Neural cell (in vitro differentiated cells): ENCODE measurements at regions not wholly inside any gene's neighbourhood (a gene's known extent, or its start where the extent isn't known, plus 50 kb on each side); places are given as distances from the start of the nearest gene placed in this dataset.

Experiments
- H2AFZ ChIP-seq: fragments of 200-600, 300-800 bp; sonication (generic), shearing (Covaris generic); 2 replicates; pipeline ENCODE4 v1.6.0; 2014; ENCODE audit warnings: low read depth, mild to moderate bottlenecking, antibody characterized with exemption, low read length, moderate library complexity
- H3F3A ChIP-seq: fragments of 200-600 bp; shearing (Covaris generic); 2 replicates; pipeline ENCODE4 v1.6.1; 2016; ENCODE audit warnings: mild to moderate bottlenecking, moderate library complexity, mixed read lengths, antibody characterized with exemption, low read length; ENCODE audit not compliant: insufficient read depth, poor library complexity, severe bottlenecking
- H3K27ac ChIP-seq: fragments of 200-600, 300-800 bp; sonication (generic), shearing (Covaris generic); 2 replicates; pipeline ENCODE4 v1.5.1; 2014; ENCODE audit warnings: mild to moderate bottlenecking, low read length, moderate library complexity
- H3K27me3 ChIP-seq: fragments of 300-800, 200-600 bp; sonication (generic), shearing (Covaris generic); 2 replicates; pipeline ENCODE4 v1.6.0; 2014; ENCODE audit warnings: mild to moderate bottlenecking, low read depth, low read length, moderate library complexity; ENCODE audit not compliant: insufficient read depth
- H3K36me3 ChIP-seq: fragments of 300-800, 200-600 bp; sonication (generic), shearing (Covaris generic); 2 replicates; pipeline ENCODE4 v1.5.1; 2014; ENCODE audit warnings: mild to moderate bottlenecking, antibody characterized with exemption, low read length, moderate library complexity; ENCODE audit not compliant: insufficient read depth
- H3K4me2 ChIP-seq: fragments of 300-800, 200-600 bp; sonication (generic), shearing (Covaris generic); 2 replicates; pipeline ENCODE4 v1.6.0; 2014; ENCODE audit warnings: mild to moderate bottlenecking, low read length
- H3K4me3 ChIP-seq: fragments of 300-800, 200-600 bp; sonication (generic), shearing (Covaris generic); 2 replicates; pipeline ENCODE4 v1.5.1; 2014; ENCODE audit warnings: mild to moderate bottlenecking, low read length, moderate library complexity
- H3K79me2 ChIP-seq: fragments of 200-600 bp; shearing (Covaris generic); replicated peaks from 2 replicates; pipeline ENCODE4 v1.6.0; 2014; ENCODE audit warnings: mild to moderate bottlenecking, low read length, moderate library complexity; ENCODE audit not compliant: insufficient read depth
- H3K9ac ChIP-seq: fragments of 300-800, 200-600 bp; sonication (generic), shearing (Covaris generic); 2 replicates; pipeline ENCODE4 v1.6.1; 2016; ENCODE audit warnings: mild to moderate bottlenecking, low read length, mixed read lengths
- H3K9me2 ChIP-seq: fragments of 200-600 bp; shearing (Covaris generic); 2 replicates; pipeline ENCODE4 v1.6.1; 2016; ENCODE audit warnings: mild to moderate bottlenecking, low read length, mixed read lengths; ENCODE audit not compliant: insufficient read depth
- H3K9me3 ChIP-seq: fragments of 200-600, 300-800 bp; sonication (generic), shearing (Covaris generic); 2 replicates; pipeline ENCODE4 v1.6.1; 2016; ENCODE audit warnings: mild to moderate bottlenecking, mixed run types, low read length, moderate library complexity, mixed read lengths
- H4K20me1 ChIP-seq: fragments of 200-600 bp; shearing (Covaris generic); 2 replicates; pipeline ENCODE4 v1.6.1; 2016; ENCODE audit warnings: mild to moderate bottlenecking, mixed run types; ENCODE audit not compliant: insufficient read depth
- EP300 ChIP-seq: fragments of 450-650 bp; conservative IDR thresholded peaks from 2 replicates; pipeline ENCODE4 v1.6.1; 2014; ENCODE audit warnings: antibody characterized with exemption, mild to moderate bottlenecking, moderate library complexity; ENCODE audit not compliant: poor library complexity, severe bottlenecking
- EZH2 ChIP-seq: fragments of 200-600, 300-800 bp; shearing (Covaris generic), sonication (generic); IDR thresholded peaks from 2 replicates; pipeline ENCODE4 v1.6.1; 2014; ENCODE audit warnings: antibody characterized with exemption, low read length, borderline replicate concordance, mild to moderate bottlenecking; ENCODE audit not compliant: insufficient read depth, poor library complexity, severe bottlenecking
- MXI1 ChIP-seq: fragments of 450-650 bp; conservative IDR thresholded peaks from 2 replicates; pipeline ENCODE4 v1.6.1; 2014; ENCODE audit warnings: antibody characterized with exemption, mild to moderate bottlenecking; ENCODE audit not compliant: poor library complexity, severe bottlenecking
- POLR2AphosphoS5 ChIP-seq: IDR thresholded peaks from 2 replicates; pipeline ENCODE4 v1.6.1; 2012
- RAD21 ChIP-seq: fragments of 450-650 bp; conservative IDR thresholded peaks from 2 replicates; pipeline ENCODE4 v1.6.1; 2014; ENCODE audit warnings: antibody characterized with exemption, mild to moderate bottlenecking, moderate library complexity
- REST ChIP-seq: IDR thresholded peaks from 2 replicates; pipeline ENCODE4 v1.6.1; 2012; ENCODE audit warnings: borderline replicate concordance
- SMC3 ChIP-seq: fragments of 450-650 bp; conservative IDR thresholded peaks from 2 replicates; pipeline ENCODE4 v1.6.1; 2014; ENCODE audit warnings: antibody characterized with exemption, mild to moderate bottlenecking, moderate library complexity; ENCODE audit not compliant: poor library complexity
- TAF1 ChIP-seq: IDR thresholded peaks from 2 replicates; pipeline ENCODE4 v1.6.1; 2012; ENCODE audit warnings: low read depth
- TF ChIP-seq, protein P1 (sequence below): fragments of 450-650 bp; IDR thresholded peaks from 2 replicates; pipeline ENCODE4 v1.5.1; 2014; ENCODE audit warnings: antibody characterized with exemption, mild to moderate bottlenecking, moderate library complexity; ENCODE audit not compliant: poor library complexity, severe bottlenecking

DNA sequence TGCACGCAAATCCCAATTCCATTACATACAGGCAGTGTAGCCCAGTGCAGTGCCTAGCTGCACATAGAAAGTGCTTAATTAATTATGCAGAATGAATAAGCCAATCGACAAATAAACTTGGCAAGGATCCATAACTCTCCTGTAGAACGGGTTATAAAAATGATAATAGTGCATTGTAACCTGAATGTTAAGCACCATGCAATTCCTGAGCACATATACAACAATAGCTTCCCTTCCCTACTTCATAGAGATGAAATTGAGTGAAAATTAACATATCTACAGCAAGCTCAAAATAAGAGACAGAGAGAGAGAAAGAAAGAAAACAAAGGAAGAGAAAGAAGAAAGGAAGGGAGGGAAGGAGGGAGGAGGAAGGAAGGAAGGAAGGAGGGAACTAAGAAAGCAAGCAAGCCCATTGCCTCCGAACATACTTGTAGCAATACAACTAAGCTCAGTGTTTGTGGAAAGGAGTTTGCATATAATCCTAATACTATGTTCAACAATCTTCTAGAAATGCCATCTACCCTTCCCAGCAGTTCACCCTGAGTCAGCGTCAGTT is 1074.0 kb upstream of the LCORL start:
- Histone ChIP-seq H3K27me3 (no peaks in the 10 kb centered on the region), H3K4me3 (no peak overlapping the region), H3K9me3 (no peaks in the 10 kb centered on the region), H3K27ac (no peak overlapping the region), H3K4me2 (no peak overlapping the region), H3K36me3 (no peaks in the 10 kb centered on the region), H3F3A (no peaks in the 10 kb centered on the region), H3K9me2 (no peaks in the 10 kb centered on the region), H3K9ac (no peak overlapping the region), H2AFZ (no peak overlapping the region), H4K20me1 (no peaks in the 10 kb centered on the region), H3K79me2 (no peaks in the 10 kb centered on the region)
- TF ChIP-seq EP300 (no peak), EZH2 (no peak), POLR2AphosphoS5 (no peak), MXI1 (no peak), TAF1 (no peak), REST (no peak), RAD21 (no peak), SMC3 (no peak)
- TF ChIP-seq, protein P1, sequence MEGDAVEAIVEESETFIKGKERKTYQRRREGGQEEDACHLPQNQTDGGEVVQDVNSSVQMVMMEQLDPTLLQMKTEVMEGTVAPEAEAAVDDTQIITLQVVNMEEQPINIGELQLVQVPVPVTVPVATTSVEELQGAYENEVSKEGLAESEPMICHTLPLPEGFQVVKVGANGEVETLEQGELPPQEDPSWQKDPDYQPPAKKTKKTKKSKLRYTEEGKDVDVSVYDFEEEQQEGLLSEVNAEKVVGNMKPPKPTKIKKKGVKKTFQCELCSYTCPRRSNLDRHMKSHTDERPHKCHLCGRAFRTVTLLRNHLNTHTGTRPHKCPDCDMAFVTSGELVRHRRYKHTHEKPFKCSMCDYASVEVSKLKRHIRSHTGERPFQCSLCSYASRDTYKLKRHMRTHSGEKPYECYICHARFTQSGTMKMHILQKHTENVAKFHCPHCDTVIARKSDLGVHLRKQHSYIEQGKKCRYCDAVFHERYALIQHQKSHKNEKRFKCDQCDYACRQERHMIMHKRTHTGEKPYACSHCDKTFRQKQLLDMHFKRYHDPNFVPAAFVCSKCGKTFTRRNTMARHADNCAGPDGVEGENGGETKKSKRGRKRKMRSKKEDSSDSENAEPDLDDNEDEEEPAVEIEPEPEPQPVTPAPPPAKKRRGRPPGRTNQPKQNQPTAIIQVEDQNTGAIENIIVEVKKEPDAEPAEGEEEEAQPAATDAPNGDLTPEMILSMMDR, result no peak

GRCh38 chr4:19093951-19094350 is 1072.4 kb upstream of the LCORL start:
- H2AFZ ChIP-seq, result no peak overlapping the region
- no peak overlapping the region for H3K27ac ChIP-seq
- no peak overlapping the region for H3K4me2 ChIP-seq
- H3K9ac ChIP-seq, result no peak overlapping the region
- no peaks in the 10 kb centered on the region for H3K9me3 ChIP-seq
- no peaks in the 10 kb centered on the region for H3K9me2 ChIP-seq
- TF ChIP-seq TAF1 (no peak), POLR2AphosphoS5 (no peak), EP300 (no peak)
- TF ChIP-seq, protein P1, result no peak
- H3K36me3 ChIP-seq, result no peaks in the 10 kb centered on the region
- H3K79me2 ChIP-seq, result no peaks in the 10 kb centered on the region
- H4K20me1 ChIP-seq, result no peaks in the 10 kb centered on the region
- H3K4me3 ChIP-seq, result no peak overlapping the region
- no peaks in the 10 kb centered on the region for H3K27me3 ChIP-seq
- no peaks in the 10 kb centered on the region for H3F3A ChIP-seq
